CD14-positive monocyte (primary cell): ENCODE measurements at regions not wholly inside any gene's neighbourhood (a gene's known extent, or its start where the extent isn't known, plus 50 kb on each side); places are given as distances from the start of the nearest gene placed in this dataset.

Source experiments
- DNase-seq, 3 donors: peaks; one replicate each; pipeline ENCODE4 v3.0.0-alpha.2; 2011 to 2022
- H2AFZ ChIP-seq: 2 replicates; pipeline ENCODE4 v1.6.0; 2012; ENCODE audit warnings: mild to moderate bottlenecking, low read depth, low read length, inconsistent platforms; ENCODE audit not compliant: insufficient read depth, poor library complexity, severe bottlenecking
- H3K27ac ChIP-seq, 2 donors: 1 replicate in 1 of 2; 2 replicates in 1 of 2; pipeline ENCODE4 v1.5.1; 2012 to 2013; ENCODE audit warnings: low read length in 2 of 2, control low read depth in 1 of 2, inconsistent platforms in 1 of 2, low read depth in 1 of 2, mild to moderate bottlenecking in 1 of 2
- H3K27me3 ChIP-seq, 2 donors: one replicate each; pipeline versions ENCODE4 v1.6.0 to v1.6.1; 2011 to 2013; ENCODE audit warnings: low read length in 2 of 2; ENCODE audit not compliant: control insufficient read depth in 2 of 2, insufficient read depth in 2 of 2
- H3K36me3 ChIP-seq, 2 donors: replicated peaks in 1 of 2; 1 replicate in 1 of 2; 2 replicates in 1 of 2; pipeline versions ENCODE4 v1.5.1 to v1.6.1; 2012 to 2013; ENCODE audit warnings: low read length in 2 of 2, control low read depth in 1 of 2, inconsistent platforms in 1 of 2, mild to moderate bottlenecking in 1 of 2; ENCODE audit not compliant: insufficient read depth in 2 of 2, control insufficient read depth in 1 of 2
- H3K4me1 ChIP-seq, 2 donors: 1 replicate in 1 of 2; 2 replicates in 1 of 2; pipeline versions ENCODE4 v1.5.1 to v1.6.1; 2012 to 2013; ENCODE audit warnings: low read length in 2 of 2, control low read depth in 1 of 2, inconsistent platforms in 1 of 2, mild to moderate bottlenecking in 1 of 2, moderate library complexity in 1 of 2; ENCODE audit not compliant: insufficient read depth in 2 of 2, control insufficient read depth in 1 of 2
- H3K4me2 ChIP-seq: replicated peaks from 2 replicates; pipeline ENCODE3; 2012; ENCODE audit warnings: low read length, moderate library complexity, mild to moderate bottlenecking; ENCODE audit not compliant: poor library complexity, severe bottlenecking; ENCODE audit errors: extremely low read depth
- H3K4me3 ChIP-seq, 3 experiments: fragments of 200-600 bp in 1 of 3; sonication (generic) in 1 of 3; replicated peaks in 1 of 3; 1 replicate in 2 of 3; 2 replicates in 1 of 3; pipeline ENCODE4 v1.5.1; 2011 to 2013; ENCODE audit warnings: low read length in 3 of 3, mild to moderate bottlenecking in 3 of 3, control low read depth in 2 of 3, low read depth in 2 of 3, inconsistent platforms in 1 of 3, moderate library complexity in 1 of 3
- H3K79me2 ChIP-seq: 2 replicates; pipeline ENCODE4 v1.6.0; 2012; ENCODE audit warnings: mild to moderate bottlenecking, control low read depth, inconsistent platforms, low read length, moderate library complexity; ENCODE audit not compliant: insufficient read depth
- H3K9ac ChIP-seq: 2 replicates; pipeline ENCODE4 v1.6.0; 2017; ENCODE audit warnings: low read length, mild to moderate bottlenecking; ENCODE audit not compliant: insufficient read depth, poor library complexity, severe bottlenecking
- H3K9me3 ChIP-seq, 2 donors: replicated peaks in 1 of 2; 1 replicate in 1 of 2; 2 replicates in 1 of 2; pipeline versions ENCODE4 v1.5.1 to v1.6.1; 2012 to 2013; ENCODE audit warnings: low read length in 2 of 2, control low read depth in 1 of 2; ENCODE audit not compliant: control insufficient read depth in 1 of 2, insufficient read depth in 1 of 2
- H4K20me1 ChIP-seq: 2 replicates; pipeline ENCODE4 v1.6.0; 2012; ENCODE audit warnings: mild to moderate bottlenecking, low read length, control low read depth, moderate library complexity; ENCODE audit not compliant: insufficient read depth
- H3K27ac Mint-ChIP-seq, 7 donors: one replicate each; pipeline ENCODE4 v1.8.0; 2020; ENCODE audit warnings: mild to moderate bottlenecking in 7 of 7, mixed read lengths in 7 of 7, moderate library complexity in 6 of 7, inconsistent platforms in 2 of 7
- H3K27me3 Mint-ChIP-seq, 3 donors: one replicate each; pipeline ENCODE4 v1.8.0; 2021 to 2022; ENCODE audit warnings: low read depth in 3 of 3, mild to moderate bottlenecking in 3 of 3, mixed read lengths in 3 of 3, moderate library complexity in 3 of 3, inconsistent platforms in 1 of 3
- H3K36me3 Mint-ChIP-seq, 2 donors: one replicate each; pipeline ENCODE4 v1.8.0; 2020; ENCODE audit warnings: mixed read lengths in 2 of 2, inconsistent platforms in 1 of 2, mild to moderate bottlenecking in 1 of 2
- H3K4me1 Mint-ChIP-seq: one replicate; pipeline ENCODE4 v1.8.0; 2020; ENCODE audit warnings: mild to moderate bottlenecking, mixed read lengths
- H3K4me3 Mint-ChIP-seq, 2 donors: one replicate each; pipeline ENCODE4 v1.8.0; 2020; ENCODE audit warnings: mild to moderate bottlenecking in 2 of 2, mixed read lengths in 2 of 2, moderate library complexity in 1 of 2
- H3K9me3 Mint-ChIP-seq, 7 donors: one replicate each; pipeline ENCODE4 v1.8.0; 2020 to 2022; ENCODE audit warnings: mixed read lengths in 7 of 7, mild to moderate bottlenecking in 6 of 7, moderate library complexity in 6 of 7, inconsistent platforms in 2 of 7
- WGBS: methylation state at CpG from one replicate; pipeline ENCODE4 v1.1.5; 2013; ENCODE audit warnings: missing lambda C conversion rate; ENCODE audit not compliant: insufficient coverage; 5-methylcytosine and 5-hydroxymethylcytosine counted together
- intact Hi-C, 2 donors: fragments of 100-400 bp; cut with micrococcal nuclease; formaldehyde crosslinking; loops; one replicate each; pipeline versions ENCODE4 v1.15.0 to v1.15.1; 2023
- TF ChIP-seq, protein P1 (sequence below): fragments of 200-600 bp; IDR thresholded peaks from one replicate; pipeline ENCODE4 v1.8.0; 2022; ENCODE audit warnings: antibody characterized with exemption, mild to moderate bottlenecking

DNA sequence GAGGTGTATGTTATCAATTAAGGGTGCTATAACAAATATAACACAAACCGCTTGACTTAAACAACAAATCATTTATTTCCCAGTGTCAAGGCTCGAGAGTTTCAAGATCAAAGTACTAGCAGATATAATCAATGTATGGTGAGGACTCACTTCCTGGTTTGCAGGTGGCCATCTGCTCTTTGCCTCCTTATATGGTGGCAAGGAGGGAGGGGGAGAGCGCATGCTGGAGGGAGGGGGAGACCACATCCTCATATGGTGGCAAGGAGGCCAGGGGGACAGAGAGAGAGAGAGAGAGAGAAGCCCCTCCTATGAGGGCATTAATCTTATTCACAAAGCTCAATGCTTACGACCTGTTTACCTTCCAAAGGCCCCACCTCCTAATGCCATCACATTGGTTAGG, 372.3 kb upstream of the SPOCK3 start:
- no peaks in the 10 kb centered on the region for H3K4me1 ChIP-seq
- Mint-ChIP-seq H3K27me3 (peaks cover 0 to under 1% (median 0%) of the 10 kb centered on the region in 3 donors), H3K4me1 (no peaks in the 10 kb centered on the region), H3K36me3 (no peaks in the 10 kb centered on the region), H3K27ac (no peak overlapping the region), H3K9me3 (peaks cover 0 to 11% (median 2%) of the 10 kb centered on the region in 7 donors), H3K4me3 (no peak overlapping the region)
- H3K9me3 ChIP-seq = peaks cover 0 to 4% of the 10 kb centered on the region in 2 donors
- TF ChIP-seq, protein P1, sequence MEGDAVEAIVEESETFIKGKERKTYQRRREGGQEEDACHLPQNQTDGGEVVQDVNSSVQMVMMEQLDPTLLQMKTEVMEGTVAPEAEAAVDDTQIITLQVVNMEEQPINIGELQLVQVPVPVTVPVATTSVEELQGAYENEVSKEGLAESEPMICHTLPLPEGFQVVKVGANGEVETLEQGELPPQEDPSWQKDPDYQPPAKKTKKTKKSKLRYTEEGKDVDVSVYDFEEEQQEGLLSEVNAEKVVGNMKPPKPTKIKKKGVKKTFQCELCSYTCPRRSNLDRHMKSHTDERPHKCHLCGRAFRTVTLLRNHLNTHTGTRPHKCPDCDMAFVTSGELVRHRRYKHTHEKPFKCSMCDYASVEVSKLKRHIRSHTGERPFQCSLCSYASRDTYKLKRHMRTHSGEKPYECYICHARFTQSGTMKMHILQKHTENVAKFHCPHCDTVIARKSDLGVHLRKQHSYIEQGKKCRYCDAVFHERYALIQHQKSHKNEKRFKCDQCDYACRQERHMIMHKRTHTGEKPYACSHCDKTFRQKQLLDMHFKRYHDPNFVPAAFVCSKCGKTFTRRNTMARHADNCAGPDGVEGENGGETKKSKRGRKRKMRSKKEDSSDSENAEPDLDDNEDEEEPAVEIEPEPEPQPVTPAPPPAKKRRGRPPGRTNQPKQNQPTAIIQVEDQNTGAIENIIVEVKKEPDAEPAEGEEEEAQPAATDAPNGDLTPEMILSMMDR = no peak
- no peak overlapping the region for H3K4me2 ChIP-seq
- H3K27ac ChIP-seq = no peak overlapping the region
- H3K4me3 ChIP-seq = no peak overlapping the region
- H3K79me2 ChIP-seq = no peaks in the 10 kb centered on the region
- no peak overlapping the region for H2AFZ ChIP-seq
- no peaks in the 10 kb centered on the region for H3K36me3 ChIP-seq
- H3K9ac ChIP-seq = no peak overlapping the region
- intact Hi-C loops = no loop called here
- H3K27me3 ChIP-seq = no peaks in the 10 kb centered on the region
- H4K20me1 ChIP-seq = no peaks in the 10 kb centered on the region
- WGBS = no CpG with 5 or more reads among the region's 4 CpGs
- DNase-seq = no peak

DNA sequence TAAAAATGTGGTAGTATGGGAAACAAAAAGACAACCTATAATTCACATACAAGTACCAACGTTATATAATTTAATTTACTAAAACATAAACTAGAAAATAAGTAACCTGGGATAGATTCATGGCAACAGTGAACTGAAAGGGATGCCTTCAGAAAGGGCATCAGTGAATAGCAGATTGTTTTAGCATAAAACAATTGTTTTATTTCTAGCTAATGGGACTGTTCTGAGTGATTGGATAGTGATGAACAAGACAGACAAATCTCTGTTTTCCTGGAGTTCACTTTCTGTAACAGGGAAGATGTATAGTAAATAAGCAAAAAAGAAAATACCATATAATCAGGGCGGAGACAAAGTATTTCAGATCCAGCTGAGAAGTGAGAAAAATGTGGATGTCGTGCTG, 379.1 kb upstream of the SPOCK3 start:
- Mint-ChIP-seq H3K9me3 (peaks cover 0 to 9% (median 2%) of the 10 kb centered on the region in 7 donors), H3K4me3 (no peak overlapping the region), H3K27ac (no peak overlapping the region), H3K4me1 (no peaks in the 10 kb centered on the region), H3K36me3 (no peaks in the 10 kb centered on the region), H3K27me3 (no peaks in the 10 kb centered on the region)
- Histone ChIP-seq H3K79me2 (no peaks in the 10 kb centered on the region), H3K27me3 (no peaks in the 10 kb centered on the region), H3K4me1 (no peaks in the 10 kb centered on the region), H2AFZ (no peak overlapping the region), H3K4me3 (no peak overlapping the region), H4K20me1 (no peaks in the 10 kb centered on the region), H3K9ac (no peak overlapping the region), H3K36me3 (no peaks in the 10 kb centered on the region), H3K27ac (no peak overlapping the region), H3K9me3 (peaks cover 0 to 4% of the 10 kb centered on the region in 2 donors), H3K4me2 (no peak overlapping the region)
- WGBS = no CpG with 5 or more reads among the region's 3 CpGs
- TF ChIP-seq, protein P1 = no peak
- no peak for DNase-seq
- intact Hi-C loops = no loop called here
